ENCODE measurements at regions not wholly inside any gene's neighbourhood (a gene's known extent, or its start where the extent isn't known, plus 50 kb on each side); places are given as distances from the start of the nearest gene placed in this dataset.

DNA sequence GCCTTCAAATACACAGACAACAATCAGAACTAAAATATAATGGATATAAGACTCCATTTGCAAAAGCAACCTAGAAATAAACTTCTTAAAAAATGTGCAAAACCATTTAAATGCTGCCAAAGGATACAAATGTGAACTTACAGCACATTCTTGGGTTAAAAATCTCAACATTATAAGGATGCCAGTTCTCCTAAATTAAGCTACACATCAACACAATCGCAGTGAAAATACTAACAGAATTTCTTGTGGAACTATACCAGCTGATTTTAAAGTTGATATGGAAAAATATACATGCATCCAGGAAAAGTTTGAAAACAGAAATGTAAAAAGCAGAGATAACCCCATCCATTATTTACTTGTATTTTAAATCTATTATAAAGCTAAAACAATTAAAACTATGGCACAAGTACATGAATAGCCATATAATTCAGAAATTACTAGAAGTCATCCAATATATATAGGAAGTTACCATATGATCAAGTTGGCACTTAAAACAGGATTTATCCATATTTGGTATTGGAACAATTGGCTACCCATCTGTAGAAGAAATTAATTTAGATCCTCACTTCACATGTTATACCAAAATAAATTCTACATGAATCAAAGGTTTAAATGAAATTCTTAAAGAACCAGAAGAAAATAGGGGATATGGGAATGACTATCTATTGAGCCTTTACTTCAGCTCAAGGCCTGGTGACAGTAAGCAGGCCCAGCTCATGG lies 151.7 kb upstream of the GLI2 start:
- Histone ChIP-seq H3K27ac (replicated peaks) (no peak overlapping the region), H3K4me1 (peaks cover 11% of the 10 kb centered on the region), H3K9me3 (replicated peaks) (peaks cover 15% of the 10 kb centered on the region), H3K36me3 (no peaks in the 10 kb centered on the region), H3K4me3 (no peak overlapping the region), H3K27me3 (ENCODE audit: low read depth) (peaks cover 39% of the 10 kb centered on the region)
- intact Hi-C loops (cut with micrococcal nuclease) = no loop called here
- TF ChIP-seq CTCF (IDR thresholded peaks at IDR 0.05; ENCODE audit: borderline replicate concordance) = no peak
- no peak for DNase-seq

DNA sequence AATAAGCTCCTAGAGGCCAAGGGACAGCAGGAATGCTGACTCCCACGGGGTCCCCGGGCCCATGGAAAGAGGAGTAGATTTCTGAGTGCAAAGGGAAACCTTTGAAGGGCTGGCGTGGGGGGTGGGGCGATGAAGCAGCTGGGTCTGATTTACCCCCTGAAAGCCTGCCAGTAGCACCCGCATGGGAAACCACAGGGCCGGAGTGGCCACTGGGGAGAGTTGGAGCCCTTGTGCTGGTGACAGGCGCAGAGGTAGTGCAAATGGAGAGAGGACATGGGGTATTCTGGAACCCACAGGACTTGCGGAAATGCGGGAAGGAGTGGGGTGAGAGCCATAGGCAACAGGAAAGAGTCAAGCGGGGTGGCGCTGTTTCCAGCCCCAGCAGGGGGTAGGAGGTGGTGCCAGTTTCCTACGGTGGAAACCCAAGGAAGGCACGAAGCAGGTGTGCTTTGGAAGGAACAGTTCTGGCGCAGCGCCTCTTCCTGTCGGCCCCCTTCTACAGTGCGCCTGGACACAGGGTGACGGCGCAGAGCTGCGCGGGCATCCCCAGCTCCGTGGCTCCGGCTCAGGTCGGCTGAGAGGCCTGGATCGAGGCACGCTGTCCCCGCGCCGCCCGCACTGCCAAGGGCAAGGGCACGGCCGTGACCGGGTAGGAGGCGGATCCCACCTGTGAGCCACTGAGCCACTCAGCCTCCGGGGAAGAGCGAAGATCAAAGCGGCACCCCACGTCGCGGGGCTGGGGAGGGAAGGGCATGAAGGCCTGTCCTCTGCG lies 149.0 kb upstream of the GLI2 start:
- Histone ChIP-seq H3K4me3 (peak overlapping the region; percentile 50), H3K9me3 (replicated peaks) (peaks cover 15% of the 10 kb centered on the region), H3K4me1 (peaks cover 11% of the 10 kb centered on the region), H3K27me3 (ENCODE audit: low read depth) (peaks cover 44% of the 10 kb centered on the region), H3K36me3 (no peaks in the 10 kb centered on the region), H3K27ac (replicated peaks) (no peak overlapping the region)
- intact Hi-C loops (cut with micrococcal nuclease) = no loop called here
- DNase-seq = no peak
- no peak for TF ChIP-seq CTCF (IDR thresholded peaks at IDR 0.05; ENCODE audit: borderline replicate concordance)

GRCh38 chr2:120587279-120587996 lies 148.2 kb upstream of the GLI2 start:
- no peak for DNase-seq
- Histone ChIP-seq H3K4me3 (peak overlapping the region; percentile 50), H3K9me3 (replicated peaks) (peaks cover 15% of the 10 kb centered on the region), H3K36me3 (no peaks in the 10 kb centered on the region), H3K27ac (replicated peaks) (no peak overlapping the region), H3K4me1 (peaks cover 11% of the 10 kb centered on the region), H3K27me3 (ENCODE audit: low read depth) (peaks cover 44% of the 10 kb centered on the region)
- intact Hi-C loops (cut with micrococcal nuclease) = no loop called here
- TF ChIP-seq CTCF (IDR thresholded peaks at IDR 0.05; ENCODE audit: borderline replicate concordance) = peak; percentile 21

DNA sequence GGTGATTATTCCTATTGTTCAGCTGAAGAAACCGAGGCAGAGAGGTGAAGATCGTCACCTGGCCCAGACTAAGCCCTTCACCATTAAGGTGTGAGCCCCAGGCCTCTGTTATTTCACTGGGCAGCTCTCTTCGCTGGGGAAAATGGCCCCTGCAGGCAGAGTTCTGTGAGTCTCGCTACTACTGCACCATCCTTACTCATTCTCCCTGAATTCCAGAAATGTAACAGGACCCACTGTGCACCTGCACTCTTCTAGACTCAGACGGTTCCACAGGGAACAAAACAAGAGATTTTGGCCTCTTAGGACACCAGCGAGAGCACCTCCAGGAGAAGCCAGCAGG lies 147.7 kb upstream of the GLI2 start:
- intact Hi-C loops (cut with micrococcal nuclease) = no loop called here
- no peak for TF ChIP-seq CTCF (IDR thresholded peaks at IDR 0.05; ENCODE audit: borderline replicate concordance)
- DNase-seq = no peak
- Histone ChIP-seq H3K9me3 (replicated peaks) (peaks cover 10% of the 10 kb centered on the region), H3K4me3 (no peak overlapping the region), H3K27me3 (ENCODE audit: low read depth) (peaks cover 44% of the 10 kb centered on the region), H3K36me3 (no peaks in the 10 kb centered on the region), H3K27ac (replicated peaks) (no peak overlapping the region), H3K4me1 (peaks cover 11% of the 10 kb centered on the region)

GRCh38 chr2:120589771-120590608 lies 145.7 kb upstream of the GLI2 start:
- Histone ChIP-seq H3K4me3 (no peak overlapping the region), H3K36me3 (no peaks in the 10 kb centered on the region), H3K9me3 (replicated peaks) (peaks cover 7% of the 10 kb centered on the region), H3K27me3 (ENCODE audit: low read depth) (peaks cover 40% of the 10 kb centered on the region), H3K27ac (replicated peaks) (no peak overlapping the region), H3K4me1 (peaks cover 11% of the 10 kb centered on the region)
- DNase-seq = no peak
- TF ChIP-seq CTCF (IDR thresholded peaks at IDR 0.05; ENCODE audit: borderline replicate concordance) = no peak
- intact Hi-C loops (cut with micrococcal nuclease) = no loop called here

Data from left ventricle myocardium inferior (tissue), 1 donor.